Hepatic stellate cell (primary cell): ENCODE measurements at regions not wholly inside any gene's neighbourhood (a gene's known extent, or its start where the extent isn't known, plus 50 kb on each side); places are given as distances from the start of the nearest gene placed in this dataset.
"Not testable (repeated sequence)": the region's sequence is repeated elsewhere in the genome, so short reads cannot be mapped to it uniquely, and the experiment has no call there.

Experiments
- DNase-seq: peaks from one replicate; pipeline ENCODE4 v3.0.0; 2011; ENCODE audit warnings: low spot score

DNA sequence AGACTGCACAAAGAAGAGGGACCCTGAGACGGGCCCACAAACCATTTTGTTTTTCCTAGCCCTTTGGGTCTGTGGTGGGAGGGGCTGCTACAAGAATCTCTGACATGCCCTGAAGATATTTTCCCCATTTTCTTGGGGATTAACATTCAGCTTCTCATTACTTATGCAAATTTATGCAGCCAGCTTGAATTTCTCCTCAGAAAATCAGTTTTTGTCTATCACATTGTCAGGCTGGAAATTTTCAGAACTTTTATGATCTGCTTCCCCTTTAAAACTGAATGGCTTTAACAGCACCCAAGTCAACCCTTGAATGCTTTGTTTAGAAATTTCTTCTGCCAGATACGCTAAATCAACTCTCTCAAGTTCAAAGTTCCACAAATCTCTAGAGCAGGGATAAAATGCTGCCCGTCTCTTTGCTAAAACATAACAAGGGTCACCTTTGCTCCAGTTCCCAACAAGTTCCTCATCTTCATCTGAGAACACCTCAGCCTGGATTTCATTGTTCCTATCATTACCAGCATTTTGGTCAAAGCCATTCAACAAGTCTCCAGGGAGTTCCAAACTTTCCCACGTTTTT lies 560.0 kb upstream of the KCND2 start:
- no peak for DNase-seq

DNA sequence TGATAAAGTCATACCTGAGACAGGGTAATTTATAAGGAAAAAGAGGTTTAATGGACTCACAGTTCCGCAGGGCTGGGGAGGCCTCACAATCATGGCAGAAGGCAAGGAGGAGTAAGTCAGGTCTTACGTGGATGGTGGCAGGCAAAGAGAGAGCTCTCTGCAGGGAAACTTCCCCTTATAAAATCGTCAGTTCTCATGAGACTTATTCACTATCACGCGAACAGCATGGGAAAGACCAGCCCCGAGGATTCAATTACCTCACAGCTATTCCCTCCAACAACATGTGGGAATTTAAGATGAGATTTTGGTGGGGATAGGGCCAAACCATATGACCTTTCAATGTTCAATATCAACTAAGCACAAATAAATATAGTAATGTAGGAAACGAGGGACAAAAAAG lies 559.4 kb upstream of the KCND2 start:
- no peak for DNase-seq

- DNase-seq = peak; percentile 56
Observed at GRCh38 chr7:119720541-119720940, 552.4 kb upstream of the KCND2 start.

DNA sequence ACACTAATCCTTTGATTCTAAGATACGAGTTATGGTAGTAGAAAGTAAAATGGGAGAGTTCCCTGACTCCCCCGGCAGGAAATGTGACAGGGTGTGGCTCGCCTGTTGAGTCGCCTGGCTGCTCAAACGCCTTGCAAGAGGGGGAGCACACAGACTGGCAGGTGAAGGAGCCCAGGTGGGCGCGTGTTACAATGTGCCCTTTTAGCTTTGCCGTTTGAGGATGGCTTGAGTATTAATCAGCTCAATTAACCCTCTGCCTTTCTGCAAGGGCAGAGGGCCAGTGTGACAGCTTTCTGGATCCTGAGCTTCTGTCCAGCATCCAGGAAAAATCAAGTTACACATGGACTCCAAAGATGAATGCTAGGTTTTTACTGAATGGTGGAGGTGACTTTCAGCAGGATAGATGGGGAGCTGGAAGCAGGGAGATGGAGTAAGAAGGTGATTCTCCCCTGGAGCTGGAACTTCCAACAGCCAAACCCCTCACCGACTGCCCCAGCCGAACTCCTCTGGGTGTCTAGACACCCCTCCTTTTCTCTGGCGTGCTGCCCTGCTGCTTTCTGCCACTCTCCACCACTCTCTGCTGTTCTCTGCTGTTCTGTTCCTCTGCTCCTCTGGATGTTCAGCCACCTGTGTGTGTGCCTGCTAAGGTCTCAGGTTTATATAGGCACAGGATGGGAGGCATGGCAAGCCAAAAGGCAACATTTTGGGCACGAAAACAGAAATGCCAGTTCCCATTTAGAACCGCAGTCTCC lies 548.8 kb upstream of the KCND2 start:
- no peak for DNase-seq

GRCh38 chr7:119733127-119733879 lies 539.7 kb upstream of the KCND2 start:
- DNase-seq = no peak

GRCh38 chr7:119737390-119737789 lies 535.6 kb upstream of the KCND2 start:
- no peak for DNase-seq

- DNase-seq = not testable (repeated sequence)
Observed at GRCh38 chr7:119745280-119745679, 527.7 kb upstream of the KCND2 start.

DNA sequence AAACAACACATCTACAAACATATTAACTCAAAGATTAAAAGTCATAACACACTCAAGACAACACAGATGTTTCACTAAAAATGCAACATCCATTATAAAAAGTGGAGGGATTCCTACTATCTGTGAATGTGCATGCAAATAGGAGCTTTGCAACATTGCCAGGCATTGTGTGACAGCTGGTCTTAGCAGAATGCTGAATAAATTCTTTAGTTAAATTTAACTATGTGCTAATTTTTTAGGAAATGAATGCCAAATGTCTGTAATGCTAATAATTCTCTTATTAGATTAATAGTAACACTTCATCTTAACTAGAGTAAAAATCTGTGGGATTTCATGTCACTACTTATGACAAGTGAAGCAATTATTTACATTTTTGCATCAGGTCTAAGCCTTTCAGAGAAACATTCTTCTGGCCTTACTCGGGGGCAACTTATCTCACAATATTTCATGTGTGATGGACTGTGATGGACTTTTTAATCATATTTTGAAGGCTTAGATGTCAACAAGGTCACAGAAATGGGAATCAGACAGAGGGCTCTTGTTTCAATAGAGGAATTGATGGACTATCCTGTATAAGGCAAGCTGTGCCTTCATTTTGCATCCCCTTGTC lies 524.6 kb upstream of the KCND2 start:
- DNase-seq = no peak

- no peak for DNase-seq
Observed at GRCh38 chr7:119748991-119749390, 524.0 kb upstream of the KCND2 start.

- DNase-seq = no peak
Observed at GRCh38 chr7:119756687-119757086, 516.3 kb upstream of the KCND2 start.

- DNase-seq = no peak
Observed at GRCh38 chr7:119758254-119758653, 514.7 kb upstream of the KCND2 start.

- no peak for DNase-seq
Observed at GRCh38 chr7:119761776-119762175, 511.2 kb upstream of the KCND2 start.

GRCh38 chr7:119782286-119782685 lies 490.7 kb upstream of the KCND2 start:
- DNase-seq = no peak

DNA sequence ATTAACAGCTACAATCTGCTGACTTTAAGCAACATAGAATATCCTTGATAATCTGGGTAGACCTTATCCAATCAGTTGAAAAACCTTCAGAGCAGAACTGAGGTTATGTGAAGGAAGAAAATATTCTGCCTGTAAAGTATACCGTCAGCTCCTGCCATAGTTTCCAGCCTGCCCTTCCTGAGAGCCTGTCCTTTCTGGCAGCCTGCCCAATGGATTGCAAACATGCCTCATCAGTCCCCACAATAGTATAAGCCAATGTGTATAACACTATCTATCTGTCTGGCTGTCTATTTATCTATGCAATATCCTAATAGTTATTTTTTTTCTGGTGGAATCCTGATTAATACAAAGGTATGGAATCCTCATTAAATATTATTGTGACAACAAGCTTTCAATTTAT lies 489.2 kb upstream of the KCND2 start:
- DNase-seq = peak; percentile 0

DNA sequence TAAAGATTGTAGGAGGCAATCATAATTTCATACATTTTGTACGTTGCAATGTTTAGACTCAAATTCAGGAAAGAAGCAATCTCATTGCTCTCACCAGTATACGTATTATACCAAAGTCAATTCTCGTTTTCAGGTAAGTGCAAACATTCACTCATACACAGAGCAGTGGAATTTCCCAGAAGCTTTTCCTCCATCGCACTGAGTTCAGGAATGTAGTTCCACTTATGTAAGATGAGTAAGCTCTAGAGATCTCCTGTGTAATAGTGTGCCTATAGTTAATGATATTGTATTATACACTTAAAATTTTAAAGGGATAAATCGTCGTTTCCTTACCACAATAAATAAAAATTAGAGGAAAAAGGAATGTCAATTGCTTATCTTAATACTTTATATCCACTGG lies 470.8 kb upstream of the KCND2 start:
- no peak for DNase-seq

DNA sequence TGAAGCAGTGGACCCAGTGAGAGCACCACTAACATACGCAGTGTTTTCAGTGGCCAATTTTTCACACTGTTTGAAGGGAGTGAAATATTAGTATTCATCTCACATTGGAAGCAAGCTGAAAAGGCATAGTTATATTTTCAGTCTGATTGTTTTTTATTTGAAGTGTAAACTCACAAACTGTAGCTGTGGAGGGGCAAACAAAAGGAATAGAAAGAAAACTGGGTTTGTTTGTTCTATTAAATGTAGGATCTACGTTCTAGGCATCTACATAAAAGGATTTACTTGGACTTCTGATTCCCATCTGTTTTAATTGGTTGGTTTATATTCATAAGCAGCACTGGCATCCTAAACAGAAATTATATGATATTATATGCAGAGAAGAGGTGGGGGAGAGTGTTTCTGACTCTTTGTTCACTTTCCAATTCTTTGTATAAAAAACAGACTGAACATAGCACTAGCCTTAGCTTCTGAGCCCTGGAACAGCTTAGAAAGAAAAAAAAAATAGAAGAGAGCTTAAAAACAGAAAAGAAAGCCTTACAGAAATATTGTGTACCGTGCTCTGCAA lies 447.8 kb upstream of the KCND2 start:
- DNase-seq = no peak

DNA sequence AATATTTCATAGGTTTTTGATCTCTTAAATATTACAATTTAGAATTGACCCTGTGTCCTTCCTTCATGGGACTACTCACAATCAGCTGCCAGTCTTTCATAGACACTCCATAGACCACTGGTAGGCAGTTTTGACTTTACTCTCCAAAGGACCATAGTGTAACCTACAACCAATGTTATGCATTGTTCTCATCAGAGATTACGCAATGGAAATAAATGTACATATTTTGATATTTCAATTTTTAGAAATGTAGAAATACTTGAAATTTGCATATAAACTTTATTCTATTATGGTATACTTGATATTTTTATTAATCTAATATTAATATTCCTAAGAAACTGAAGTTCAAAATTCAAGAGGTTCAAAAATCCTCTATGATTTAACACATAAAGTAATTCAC lies 446.4 kb upstream of the KCND2 start:
- no peak for DNase-seq

GRCh38 chr7:119838444-119838843 lies 434.5 kb upstream of the KCND2 start:
- DNase-seq = no peak

GRCh38 chr7:119842337-119842736 lies 430.6 kb upstream of the KCND2 start:
- no peak for DNase-seq

DNA sequence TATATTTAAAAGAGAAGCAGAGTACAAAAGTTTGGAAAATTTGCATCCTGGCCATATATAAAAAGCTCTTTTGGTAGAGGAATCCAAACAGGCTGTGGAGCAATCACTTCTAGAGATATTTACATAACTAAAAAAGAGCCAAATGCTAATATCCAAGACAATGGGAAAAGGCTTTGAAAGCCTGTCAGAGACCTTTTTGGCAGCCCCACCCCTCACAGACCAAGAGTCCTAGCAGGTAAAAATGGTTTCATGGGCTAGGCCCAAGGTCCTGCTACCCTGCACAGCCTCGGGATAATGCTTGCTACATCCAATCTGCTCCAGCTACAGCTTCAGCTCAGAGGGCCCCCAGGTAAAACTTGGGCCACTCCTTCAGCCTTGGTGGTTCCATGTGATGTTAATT lies 430.2 kb upstream of the KCND2 start:
- no peak for DNase-seq

DNA sequence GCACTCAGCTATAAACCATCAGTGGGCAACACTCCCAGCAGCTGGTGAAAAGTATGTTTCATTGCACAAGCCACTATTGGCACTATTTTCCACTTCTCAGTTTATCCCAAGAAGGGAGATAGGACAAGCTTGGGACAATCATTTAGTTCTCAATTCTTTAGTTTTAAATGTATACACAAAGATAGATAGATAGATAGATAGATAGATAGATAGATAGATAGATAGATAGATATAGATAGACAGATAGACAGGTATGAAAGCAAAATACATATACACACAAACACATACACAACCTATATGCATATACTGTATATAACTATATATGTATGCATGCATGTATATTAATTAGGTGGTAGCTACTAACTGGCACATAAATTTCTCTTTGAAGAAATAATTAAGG lies 411.6 kb upstream of the KCND2 start:
- no peak for DNase-seq

DNA sequence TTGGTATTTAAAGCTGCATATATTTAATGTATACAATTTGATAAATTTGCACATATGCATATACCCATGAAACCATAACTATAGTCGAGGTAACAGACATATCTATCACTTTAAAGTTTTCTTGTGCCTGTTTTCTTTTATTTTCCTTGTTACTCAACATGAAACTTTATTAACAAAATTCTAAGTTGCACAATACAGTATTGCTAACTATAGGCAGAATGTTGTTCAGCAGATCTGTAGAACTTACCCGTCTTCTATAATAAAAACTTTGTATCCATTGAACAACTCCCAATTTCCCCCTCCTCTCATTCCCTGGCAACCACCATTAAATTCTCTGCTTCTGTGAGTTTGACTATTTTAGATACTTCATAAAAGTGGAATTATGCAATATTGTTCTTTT lies 404.6 kb upstream of the KCND2 start:
- no peak for DNase-seq

DNA sequence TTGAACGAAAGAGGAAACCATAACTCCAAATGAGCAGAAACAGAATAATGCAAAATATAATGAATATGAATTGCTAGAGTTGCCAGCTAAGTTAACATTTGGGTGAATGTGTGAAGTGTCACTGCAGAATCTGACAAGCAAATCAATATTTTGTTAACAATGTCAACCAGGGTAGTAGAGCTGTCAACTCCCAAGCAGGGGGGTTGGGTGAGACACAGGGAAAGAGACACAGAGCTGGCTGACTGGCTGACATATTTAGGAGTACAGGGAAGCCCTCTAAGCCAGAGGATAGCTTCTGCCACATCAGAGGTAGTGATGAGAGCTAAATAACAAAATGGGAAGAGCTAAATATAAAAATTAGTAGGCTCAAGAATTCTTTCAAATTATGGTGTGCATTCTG lies 393.1 kb upstream of the KCND2 start:
- DNase-seq = no peak
